ENCODE measurements at regions not wholly inside any gene's neighbourhood (a gene's known extent, or its start where the extent isn't known, plus 50 kb on each side); places are given as distances from the start of the nearest gene placed in this dataset.
"Not testable (repeated sequence)": the region's sequence is repeated elsewhere in the genome, so short reads cannot be mapped to it uniquely, and the experiment has no call there.

DNA sequence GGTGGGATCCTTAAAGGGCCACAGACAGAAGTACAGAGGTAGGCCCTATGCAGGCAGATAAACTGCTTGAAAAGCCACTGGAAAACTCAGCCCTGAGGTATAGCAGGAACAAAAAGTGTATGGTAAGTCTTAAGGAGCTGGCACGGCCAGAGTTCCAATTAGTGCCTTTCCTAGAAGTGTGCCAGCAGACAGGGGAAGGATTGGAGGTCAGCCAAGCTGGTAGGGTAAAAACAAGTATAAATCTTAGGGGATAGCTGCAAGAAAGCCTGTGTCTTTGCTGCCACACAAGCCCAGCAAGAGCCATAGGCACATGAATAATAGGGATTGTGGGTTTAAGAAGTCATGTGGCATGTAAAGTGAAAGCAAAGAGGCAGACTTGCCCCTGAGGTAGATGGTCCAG lies 582.5 kb downstream of the PLOD2 start:
- in situ Hi-C loops (cut with HindIII; ENCODE audit: low pct_unique_long_range_greater_than_20kb, low sequenced_read_pairs), result no loop called here
- no peak for DNase-seq (ENCODE audit: low read depth)

DNA sequence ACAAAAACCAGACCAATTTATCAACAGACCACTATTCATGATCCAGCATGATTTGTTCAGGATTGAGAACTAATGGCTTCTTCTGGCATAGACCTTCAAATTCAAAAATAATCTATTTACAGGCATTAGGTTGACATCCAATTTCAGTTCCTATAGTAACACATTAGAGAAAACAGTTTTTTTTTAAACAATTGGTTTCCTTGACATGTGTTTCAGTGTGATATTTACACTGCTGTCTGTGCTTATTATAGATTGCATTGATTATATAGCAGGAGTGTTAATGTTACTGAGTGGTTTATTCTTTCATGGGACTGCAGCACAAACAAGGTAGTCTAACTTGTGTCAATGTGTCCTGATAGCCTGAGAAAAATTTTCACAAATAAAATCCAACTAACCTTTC lies 579.3 kb downstream of the PLOD2 start:
- DNase-seq (ENCODE audit: low read depth), result no peak
- in situ Hi-C loops (cut with HindIII; ENCODE audit: low pct_unique_long_range_greater_than_20kb, low sequenced_read_pairs), result no loop called here

DNA sequence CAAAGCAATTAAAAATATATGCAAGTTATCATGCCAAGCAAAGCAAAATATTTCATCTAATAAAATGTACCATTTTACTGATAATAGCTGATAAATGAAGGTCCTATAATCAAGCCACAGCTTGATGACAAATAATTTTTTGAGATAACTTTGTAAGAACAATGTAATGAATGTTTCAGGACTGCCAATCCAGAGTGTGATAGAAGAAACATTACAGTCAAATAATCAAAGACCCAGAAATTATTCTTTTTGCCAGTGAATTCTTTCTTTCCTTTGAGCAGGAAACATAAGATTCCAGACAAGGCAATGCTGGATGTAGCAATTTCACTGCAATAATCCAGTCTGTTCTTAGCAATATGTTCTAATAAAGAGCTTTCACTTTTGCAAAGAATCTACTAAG lies 556.1 kb downstream of the PLOD2 start:
- DNase-seq (ENCODE audit: low read depth), result no peak
- in situ Hi-C loops (cut with HindIII; ENCODE audit: low pct_unique_long_range_greater_than_20kb, low sequenced_read_pairs), result no loop called here

DNA sequence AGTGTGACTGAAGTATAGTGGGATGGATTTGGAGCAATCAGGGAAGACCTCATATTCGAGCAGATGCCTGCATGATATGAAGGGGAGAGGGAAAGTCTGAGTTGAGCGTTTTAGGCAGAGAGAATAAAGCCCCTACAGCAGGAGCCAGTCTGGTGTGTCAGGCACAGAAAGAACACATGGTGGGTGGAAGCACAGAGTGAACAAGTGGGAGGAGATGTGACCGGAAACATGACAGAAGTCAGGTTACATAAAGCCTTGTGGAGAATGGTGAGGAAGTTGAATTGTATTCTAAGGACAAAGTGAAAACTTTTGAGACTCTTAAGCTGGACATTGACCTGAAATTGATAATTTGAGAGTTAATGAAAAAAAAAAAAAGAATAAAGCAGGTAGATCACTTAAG lies 541.0 kb downstream of the PLOD2 start:
- in situ Hi-C loops (cut with HindIII; ENCODE audit: low pct_unique_long_range_greater_than_20kb, low sequenced_read_pairs), result no loop called here
- DNase-seq (ENCODE audit: low read depth), result no peak

DNA sequence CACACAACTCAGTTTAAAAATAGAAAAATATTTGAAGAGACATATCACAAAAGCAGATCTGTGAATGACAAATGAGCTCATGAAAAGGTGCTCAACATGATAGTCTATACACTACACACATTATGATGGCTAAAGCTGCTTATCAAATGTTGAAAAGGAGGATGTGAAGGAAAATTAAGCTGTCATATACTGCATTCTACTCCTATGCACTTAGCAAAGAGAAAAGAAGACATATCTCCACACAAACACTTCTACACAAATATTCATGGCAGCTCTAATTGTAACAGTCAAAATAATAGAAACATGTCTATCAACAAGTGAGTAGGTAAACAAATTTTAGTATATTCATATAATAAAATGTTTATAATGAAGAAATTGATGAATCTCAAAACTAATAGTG lies 540.5 kb downstream of the PLOD2 start:
- DNase-seq (ENCODE audit: low read depth), result no peak
- in situ Hi-C loops (cut with HindIII; ENCODE audit: low pct_unique_long_range_greater_than_20kb, low sequenced_read_pairs), result no loop called here

DNA sequence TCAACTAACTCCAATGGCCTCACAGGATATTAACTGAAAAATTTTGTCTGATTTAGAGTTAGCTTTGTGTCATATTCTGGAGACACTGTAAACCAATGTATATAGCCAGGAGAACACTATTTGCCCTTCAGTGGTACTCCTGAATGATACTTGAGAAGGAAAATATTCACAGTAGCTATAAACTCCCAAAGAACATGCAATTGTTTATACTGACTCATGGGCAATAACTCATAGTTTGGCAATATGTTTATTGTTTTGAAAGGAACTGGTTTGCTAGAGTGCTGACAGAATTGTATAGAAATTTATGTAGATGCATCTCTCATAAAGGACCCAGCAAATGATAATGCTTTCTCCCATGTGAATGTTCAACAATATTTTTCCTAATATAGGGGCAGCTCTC lies 537.6 kb downstream of the PLOD2 start:
- DNase-seq (ENCODE audit: low read depth), result no peak
- in situ Hi-C loops (cut with HindIII; ENCODE audit: low pct_unique_long_range_greater_than_20kb, low sequenced_read_pairs), result no loop called here

DNA sequence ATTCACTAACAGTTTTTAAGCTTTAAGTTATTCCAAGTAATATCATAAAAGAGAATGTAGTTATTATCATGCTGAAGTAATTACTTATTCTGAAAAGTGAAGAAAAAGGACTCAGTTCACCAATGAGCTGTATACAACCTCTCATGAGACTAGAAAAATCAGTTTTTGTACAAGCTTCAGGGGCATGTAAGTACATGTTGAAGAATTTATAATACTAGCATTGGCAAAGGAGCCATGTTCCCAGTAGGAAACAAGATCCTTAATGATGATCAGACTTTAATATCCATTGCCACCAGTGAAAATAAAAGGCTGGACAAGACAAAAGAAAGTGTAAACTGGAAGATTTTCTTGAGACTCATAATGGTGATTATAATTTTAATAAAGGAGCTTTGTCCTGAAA lies 532.8 kb downstream of the PLOD2 start:
- in situ Hi-C loops (cut with HindIII; ENCODE audit: low pct_unique_long_range_greater_than_20kb, low sequenced_read_pairs), result no loop called here
- DNase-seq (ENCODE audit: low read depth), result no peak

DNA sequence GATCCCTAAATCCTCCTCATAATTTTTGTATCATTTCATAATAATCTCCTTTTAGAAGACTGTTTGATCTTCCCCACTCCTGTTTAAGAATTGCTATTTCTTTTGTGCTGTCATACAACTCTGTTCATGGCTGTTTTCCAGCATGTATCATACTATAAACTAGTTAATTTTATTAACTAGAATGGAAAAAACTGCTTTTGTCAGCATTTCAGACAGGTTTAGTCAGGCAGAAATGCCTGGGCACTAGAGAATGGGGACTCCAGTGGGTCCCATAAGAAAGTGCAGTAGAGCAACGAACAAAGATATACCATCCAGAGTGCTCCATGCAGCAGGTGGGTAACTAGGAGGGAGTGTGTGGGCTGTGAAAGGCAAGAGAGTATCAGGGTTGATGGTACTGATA lies 523.9 kb downstream of the PLOD2 start:
- in situ Hi-C loops (cut with HindIII; ENCODE audit: low pct_unique_long_range_greater_than_20kb, low sequenced_read_pairs), result no loop called here
- DNase-seq (ENCODE audit: low read depth), result no peak

DNA sequence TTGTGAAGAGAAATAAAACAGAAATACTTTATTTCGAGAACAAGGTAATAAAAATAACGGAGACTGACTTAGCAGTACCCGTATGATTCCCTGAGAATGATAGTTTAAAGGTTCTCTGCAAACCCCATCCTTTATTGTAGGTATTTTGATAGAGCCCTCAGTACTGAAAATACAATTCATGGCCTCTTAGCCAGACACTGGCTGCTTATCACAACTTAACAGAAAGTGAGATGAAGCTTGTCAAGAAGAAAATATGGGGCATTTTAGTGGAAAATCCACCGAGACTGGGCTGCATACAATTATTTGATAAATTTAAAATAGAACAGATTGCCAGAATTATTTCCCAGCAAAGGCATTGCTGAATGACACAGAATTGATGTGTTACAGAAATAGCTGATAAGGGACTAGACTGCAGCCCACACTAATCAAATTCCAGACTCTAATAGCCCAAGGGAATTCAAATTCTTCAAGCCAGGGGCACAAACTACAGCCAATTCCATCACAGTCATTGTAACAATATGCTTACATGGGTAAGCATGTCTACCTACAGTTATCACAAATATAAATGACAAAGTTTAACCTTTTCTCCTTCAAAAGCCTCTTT lies 521.9 kb downstream of the PLOD2 start:
- no peak for DNase-seq (ENCODE audit: low read depth)
- in situ Hi-C loops (cut with HindIII; ENCODE audit: low pct_unique_long_range_greater_than_20kb, low sequenced_read_pairs), result no loop called here

DNA sequence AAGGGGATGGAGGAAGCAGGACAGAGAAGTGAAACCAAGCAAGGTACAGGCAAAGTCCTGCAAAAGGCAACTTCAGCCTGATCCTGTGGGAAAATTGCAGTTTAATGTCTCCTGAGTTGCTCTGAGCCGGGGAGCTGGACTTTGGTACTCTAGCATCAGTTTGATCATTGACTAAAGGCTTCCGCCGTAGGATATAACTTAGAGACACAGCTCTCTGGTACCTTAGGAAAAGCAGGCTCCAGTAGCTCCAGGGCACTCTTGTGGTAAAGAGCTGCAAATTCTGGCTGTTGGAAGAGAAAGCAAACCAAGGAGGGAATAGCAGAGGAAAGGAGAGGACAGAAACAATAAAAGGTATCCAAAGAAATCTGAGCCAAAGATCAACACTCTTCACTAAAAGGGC lies 521.1 kb downstream of the PLOD2 start:
- no peak for DNase-seq (ENCODE audit: low read depth)
- in situ Hi-C loops (cut with HindIII; ENCODE audit: low pct_unique_long_range_greater_than_20kb, low sequenced_read_pairs), result no loop called here

DNA sequence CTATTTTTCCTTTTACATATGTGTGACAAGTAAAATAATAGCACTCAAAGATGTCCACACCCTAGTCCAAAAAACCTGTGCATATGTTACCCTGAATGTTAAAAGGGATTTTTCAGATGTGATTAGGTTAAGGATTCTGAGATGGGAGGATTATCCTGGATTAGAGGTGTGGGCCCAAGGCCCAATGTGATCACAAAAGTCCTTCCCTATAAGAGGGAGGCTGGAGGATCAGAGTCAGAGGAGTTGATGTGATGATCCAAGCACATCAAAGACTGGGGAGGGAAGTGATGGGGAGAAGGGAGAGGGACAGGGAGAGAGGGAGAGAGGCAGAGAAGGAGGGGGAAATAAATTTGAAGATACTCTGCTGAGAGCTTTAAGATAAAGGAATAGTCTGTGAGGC lies 512.6 kb downstream of the PLOD2 start:
- no peak for DNase-seq (ENCODE audit: low read depth)
- in situ Hi-C loops (cut with HindIII; ENCODE audit: low pct_unique_long_range_greater_than_20kb, low sequenced_read_pairs), result no loop called here

DNA sequence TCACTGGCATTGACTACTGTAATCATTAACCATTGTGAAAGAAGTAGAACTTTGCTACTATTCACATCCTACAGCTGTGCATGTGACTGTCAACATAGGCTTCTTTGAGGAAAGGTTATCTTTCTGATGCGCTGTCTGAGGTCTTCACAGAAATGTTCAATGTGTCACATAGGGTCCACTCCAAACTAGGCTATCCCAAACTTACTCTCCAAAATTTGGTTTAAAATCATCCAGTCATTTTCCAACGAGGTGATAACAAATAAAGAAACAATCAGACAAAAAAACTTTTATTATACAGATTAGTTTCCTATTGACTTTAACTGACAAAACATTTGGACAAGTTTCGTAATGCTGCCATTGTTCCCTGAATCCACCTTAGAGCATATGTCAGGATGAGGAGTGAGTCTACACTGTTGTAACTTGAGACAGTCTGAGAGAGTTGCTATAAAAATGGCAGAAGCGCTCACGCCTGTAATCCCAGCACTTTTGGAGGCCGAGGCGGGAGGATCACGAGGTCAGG lies 511.6 kb downstream of the PLOD2 start:
- DNase-seq (ENCODE audit: low read depth), result no peak
- in situ Hi-C loops (cut with HindIII; ENCODE audit: low pct_unique_long_range_greater_than_20kb, low sequenced_read_pairs), result no loop called here

DNA sequence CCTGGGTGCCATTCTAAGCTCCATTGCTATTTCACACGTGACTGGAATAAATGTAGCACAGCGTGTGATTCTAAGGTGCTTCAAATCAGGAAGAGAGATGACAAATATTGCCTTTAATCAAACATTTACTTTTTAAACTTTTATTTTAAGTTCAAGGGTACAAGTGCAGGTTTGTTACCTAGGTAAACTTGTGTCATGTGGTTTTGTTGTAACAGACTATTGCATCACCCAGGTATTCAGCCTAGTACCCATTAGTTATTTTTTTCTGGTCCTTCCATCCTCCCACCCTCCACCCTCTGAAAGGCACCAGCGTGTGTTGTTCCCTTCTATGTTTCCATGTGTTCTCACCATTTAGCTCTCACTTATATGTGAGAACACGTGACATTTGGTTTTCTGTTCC lies 510.8 kb downstream of the PLOD2 start:
- no peak for DNase-seq (ENCODE audit: low read depth)
- in situ Hi-C loops (cut with HindIII; ENCODE audit: low pct_unique_long_range_greater_than_20kb, low sequenced_read_pairs), result no loop called here

DNA sequence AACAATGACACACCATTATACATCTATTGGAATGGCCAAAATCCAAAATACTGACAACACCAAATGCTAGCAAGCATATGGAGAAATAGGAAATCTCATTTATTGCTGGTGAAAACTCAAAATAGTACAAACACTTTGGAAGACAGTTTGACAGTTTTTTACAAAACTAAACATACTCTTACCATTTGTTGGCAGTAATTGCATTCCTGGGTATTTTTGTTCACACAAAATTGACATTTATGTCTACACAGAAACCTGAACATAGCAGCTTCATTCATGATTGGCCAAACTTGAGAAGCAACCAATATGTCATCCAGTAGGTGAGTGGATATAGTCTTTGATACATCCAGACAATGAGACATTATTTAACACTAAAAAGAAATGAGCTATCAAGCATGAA lies 489.9 kb downstream of the PLOD2 start:
- in situ Hi-C loops (cut with HindIII; ENCODE audit: low pct_unique_long_range_greater_than_20kb, low sequenced_read_pairs), result no loop called here
- no peak for DNase-seq (ENCODE audit: low read depth)

DNA sequence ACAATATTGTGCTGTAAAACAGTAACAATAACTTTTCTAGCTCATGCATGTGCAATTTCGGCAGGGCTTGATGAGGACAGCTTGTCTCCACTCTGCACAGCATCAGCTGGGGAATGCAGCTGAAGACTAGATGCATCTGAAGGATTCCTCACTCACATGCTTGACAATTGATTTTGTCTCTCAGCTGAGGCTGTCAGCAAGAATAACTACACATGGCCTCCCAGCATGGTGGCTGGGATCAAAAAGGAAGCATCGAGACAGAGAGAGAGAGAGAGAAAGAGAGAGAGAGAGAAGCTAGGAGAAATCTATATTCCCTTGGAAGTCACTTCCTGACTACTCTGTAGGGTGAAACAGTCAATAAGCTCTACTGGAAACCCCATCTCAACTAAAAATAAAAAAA lies 487.1 kb downstream of the PLOD2 start:
- in situ Hi-C loops (cut with HindIII; ENCODE audit: low pct_unique_long_range_greater_than_20kb, low sequenced_read_pairs), result no loop called here
- DNase-seq (ENCODE audit: low read depth), result no peak

DNA sequence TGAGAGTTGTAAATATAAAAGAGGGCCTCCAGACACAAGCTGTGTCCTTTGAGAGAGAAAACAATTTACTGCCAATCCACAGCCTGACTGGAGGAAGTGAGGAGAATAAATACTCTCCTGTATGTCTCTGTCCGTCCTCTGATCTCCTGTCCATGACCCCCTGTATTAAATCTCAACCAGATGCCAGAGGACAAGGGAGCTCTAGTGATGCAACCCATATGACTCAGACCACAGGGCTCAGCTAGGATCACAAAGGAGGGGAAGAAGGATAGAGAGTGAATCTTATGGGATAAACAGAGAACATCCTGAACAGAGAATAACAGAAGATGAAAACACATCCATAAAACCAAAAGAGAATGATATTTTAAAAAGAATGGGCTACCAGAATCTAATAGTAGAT lies 482.6 kb downstream of the PLOD2 start:
- in situ Hi-C loops (cut with HindIII; ENCODE audit: low pct_unique_long_range_greater_than_20kb, low sequenced_read_pairs), result no loop called here
- DNase-seq (ENCODE audit: low read depth), result no peak

DNA sequence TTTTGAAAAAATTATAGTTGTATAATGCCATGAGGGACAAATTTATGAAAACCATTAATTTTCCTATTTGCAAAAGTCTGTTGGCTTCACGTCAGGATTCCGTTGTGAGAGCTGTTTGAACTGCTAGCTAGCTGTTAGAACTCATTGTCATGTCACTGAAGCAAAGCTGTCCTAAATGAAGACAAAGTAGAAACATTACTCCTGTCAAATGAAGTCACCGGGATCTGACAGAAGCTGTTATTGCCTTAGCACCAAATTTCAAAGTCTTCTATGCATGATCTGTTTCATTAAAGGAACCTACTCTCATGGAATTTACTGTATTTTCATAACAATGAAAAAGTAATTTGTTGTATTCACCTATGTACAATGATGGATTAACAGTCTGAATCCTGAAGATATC lies 479.8 kb downstream of the PLOD2 start:
- no peak for DNase-seq (ENCODE audit: low read depth)
- in situ Hi-C loops (cut with HindIII; ENCODE audit: low pct_unique_long_range_greater_than_20kb, low sequenced_read_pairs), result no loop called here

DNA sequence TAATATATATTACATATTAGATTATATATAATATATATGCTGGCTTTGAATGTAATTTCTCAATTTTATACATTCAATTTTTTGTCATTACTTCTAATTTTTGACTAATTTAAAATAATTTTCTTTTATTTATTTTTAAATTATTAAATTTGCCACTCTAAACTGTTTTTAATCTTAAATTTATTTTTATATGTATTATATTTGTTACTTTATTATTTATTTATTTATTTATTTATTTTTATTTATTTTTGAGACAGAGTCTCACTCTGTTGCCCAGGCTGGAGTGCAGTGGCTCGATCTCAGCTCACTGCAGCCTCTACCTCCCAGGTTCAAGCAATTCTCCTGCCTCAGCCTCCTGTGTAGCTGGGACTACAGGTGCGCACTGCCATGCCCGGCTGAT lies 473.0 kb downstream of the PLOD2 start:
- in situ Hi-C loops (cut with HindIII; ENCODE audit: low pct_unique_long_range_greater_than_20kb, low sequenced_read_pairs); DNase-seq (ENCODE audit: low read depth): not testable (repeated sequence)

DNA sequence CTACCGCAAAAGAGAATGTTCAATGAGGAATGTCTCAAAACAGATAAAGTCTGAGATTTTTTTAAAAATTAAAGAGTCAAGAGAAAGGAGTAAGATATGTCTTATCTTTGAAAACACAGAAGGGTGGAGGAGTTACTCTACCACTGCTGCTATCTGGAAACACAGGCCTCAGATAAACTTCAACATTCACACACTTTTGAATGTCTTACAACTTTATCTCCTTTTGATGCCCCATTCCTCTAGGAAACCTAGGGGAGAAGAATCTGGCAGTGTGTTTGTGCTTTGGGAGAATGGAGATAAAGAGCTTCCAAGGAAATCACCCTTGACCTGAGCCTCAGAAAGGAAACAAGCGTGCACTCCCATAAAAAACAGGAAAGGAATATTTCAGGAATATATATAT lies 468.2 kb downstream of the PLOD2 start:
- in situ Hi-C loops (cut with HindIII; ENCODE audit: low pct_unique_long_range_greater_than_20kb, low sequenced_read_pairs), result no loop called here
- DNase-seq (ENCODE audit: low read depth), result no peak

DNA sequence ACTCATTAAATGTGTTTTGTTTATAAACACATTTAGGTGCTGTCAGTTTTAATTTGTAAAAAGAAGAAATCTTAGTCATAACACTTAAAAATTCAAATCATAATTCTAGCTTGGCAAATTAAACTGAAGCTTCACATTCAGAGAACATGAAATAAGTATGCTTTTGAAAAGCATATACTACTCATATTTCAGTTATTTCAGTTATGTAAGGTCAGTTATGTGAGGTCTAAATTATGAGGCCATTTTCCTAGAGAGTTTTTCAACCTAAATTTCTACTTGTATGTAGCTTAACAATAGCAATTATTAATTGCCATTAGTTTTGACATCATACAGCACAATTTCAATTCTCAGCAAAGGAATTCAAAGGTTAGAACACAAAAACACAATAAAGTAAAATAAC lies 465.0 kb downstream of the PLOD2 start:
- no peak for DNase-seq (ENCODE audit: low read depth)
- in situ Hi-C loops (cut with HindIII; ENCODE audit: low pct_unique_long_range_greater_than_20kb, low sequenced_read_pairs), result no loop called here

DNA sequence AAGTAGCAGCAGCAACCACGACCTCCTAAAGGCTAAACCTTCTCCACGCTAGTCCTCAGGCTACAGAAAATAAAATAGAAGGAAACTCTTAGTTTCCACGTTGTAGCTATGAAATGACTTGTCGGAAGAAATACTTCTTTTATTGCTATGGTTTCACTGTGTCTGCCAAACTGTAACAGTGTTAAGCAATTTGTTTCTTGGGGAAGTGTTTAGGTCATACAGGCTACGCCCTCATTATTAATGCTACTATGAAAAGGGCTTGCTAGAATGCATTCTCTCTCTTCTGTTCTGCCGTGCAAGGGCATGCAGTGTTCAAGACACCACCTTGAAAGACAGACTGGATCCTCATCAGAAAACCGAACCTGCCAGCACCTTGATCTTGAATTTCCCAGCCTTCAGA lies 462.7 kb downstream of the PLOD2 start:
- DNase-seq (ENCODE audit: low read depth), result no peak
- in situ Hi-C loops (cut with HindIII; ENCODE audit: low pct_unique_long_range_greater_than_20kb, low sequenced_read_pairs), result no loop called here

All from Caki2 (cell line).